H9 (cell line): ENCODE measurements at regions not wholly inside any gene's neighbourhood (a gene's known extent, or its start where the extent isn't known, plus 50 kb on each side); places are given as distances from the start of the nearest gene placed in this dataset.

Experiments
- DNase-seq: peaks from one replicate; pipeline ENCODE4 v3.0.0-alpha.2; 2017
- H2AFZ ChIP-seq: one replicate; pipeline ENCODE4 v1.6.1; 2013; ENCODE audit warnings: mild to moderate bottlenecking, low read length, control low read depth, moderate library complexity
- H2AK5ac ChIP-seq: 2 replicates; pipeline ENCODE4 v1.6.1; 2013; ENCODE audit warnings: low read length, control low read depth, mixed read lengths; ENCODE audit not compliant: insufficient read length
- H2BK120ac ChIP-seq: one replicate; pipeline ENCODE4 v1.6.1; 2013; ENCODE audit warnings: low read depth, mild to moderate bottlenecking, low read length, control low read depth, inconsistent platforms; ENCODE audit not compliant: poor library complexity, severe bottlenecking
- H2BK12ac ChIP-seq: 2 replicates; pipeline ENCODE4 v1.6.1; 2013; ENCODE audit warnings: low read length, control low read depth, mixed read lengths, low read depth; ENCODE audit not compliant: insufficient read length
- H2BK15ac ChIP-seq: 2 replicates; pipeline ENCODE4 v1.6.1; 2013; ENCODE audit warnings: low read depth, low read length, control low read depth
- H2BK20ac ChIP-seq: one replicate; pipeline ENCODE4 v1.6.1; 2013; ENCODE audit warnings: low read depth, mild to moderate bottlenecking, low read length, control low read depth, inconsistent platforms; ENCODE audit not compliant: poor library complexity, severe bottlenecking
- H2BK5ac ChIP-seq: 2 replicates; pipeline ENCODE4 v1.6.1; 2013; ENCODE audit warnings: low read length, control low read depth, mixed read lengths; ENCODE audit not compliant: insufficient read length
- H3K14ac ChIP-seq: 2 replicates; pipeline ENCODE4 v1.6.1; 2013; ENCODE audit warnings: low read length, control low read depth; ENCODE audit not compliant: insufficient read depth
- H3K18ac ChIP-seq: 2 replicates; pipeline ENCODE4 v1.6.1; 2013; ENCODE audit warnings: low read depth, mild to moderate bottlenecking, mixed read lengths, low read length, control low read depth; ENCODE audit not compliant: insufficient read length
- H3K23ac ChIP-seq: 2 replicates; pipeline ENCODE4 v1.6.1; 2013; ENCODE audit warnings: low read length, control low read depth, mixed read lengths, low read depth; ENCODE audit not compliant: insufficient read length
- H3K23me2 ChIP-seq: 2 replicates; pipeline ENCODE4 v1.6.1; 2013; ENCODE audit warnings: low read depth, mild to moderate bottlenecking, mixed read lengths, low read length, control low read depth; ENCODE audit not compliant: insufficient read length, poor library complexity, severe bottlenecking
- H3K27ac ChIP-seq: 2 replicates; pipeline ENCODE4 v1.5.1; 2013; ENCODE audit warnings: low read length, control low read depth, mixed read lengths, low read depth; ENCODE audit not compliant: insufficient read length
- H3K27me3 ChIP-seq: 2 replicates; pipeline ENCODE4 v1.6.1; 2013; ENCODE audit warnings: low read length, control low read depth, inconsistent platforms; ENCODE audit not compliant: insufficient read depth
- H3K4ac ChIP-seq: 2 replicates; pipeline ENCODE4 v1.6.1; 2013; ENCODE audit warnings: low read depth, mild to moderate bottlenecking, control low read depth, inconsistent platforms, low read length, moderate library complexity
- H3K4me1 ChIP-seq: 2 replicates; pipeline ENCODE4 v1.6.1; 2013; ENCODE audit warnings: low read length, control low read depth, inconsistent platforms; ENCODE audit not compliant: insufficient read depth
- H3K4me2 ChIP-seq: 2 replicates; pipeline ENCODE4 v1.6.1; 2013; ENCODE audit warnings: low read length, control low read depth, mixed read lengths; ENCODE audit not compliant: insufficient read length, insufficient read depth
- H3K56ac ChIP-seq: 2 replicates; pipeline ENCODE4 v1.6.1; 2013; ENCODE audit warnings: low read depth, mild to moderate bottlenecking, mixed read lengths, low read length, control low read depth; ENCODE audit not compliant: insufficient read length
- H3K79me1 ChIP-seq: 2 replicates; pipeline ENCODE4 v1.6.1; 2013; ENCODE audit warnings: low read depth, mild to moderate bottlenecking, moderate library complexity, low read length, control low read depth, inconsistent platforms; ENCODE audit not compliant: insufficient read depth, poor library complexity, severe bottlenecking
- H3K79me2 ChIP-seq: 2 replicates; pipeline ENCODE4 v1.6.1; 2013; ENCODE audit warnings: low read length, control low read depth, inconsistent platforms; ENCODE audit not compliant: insufficient read depth
- H3K9ac ChIP-seq: 2 replicates; pipeline ENCODE4 v1.6.1; 2013; ENCODE audit warnings: low read length, control low read depth, mixed read lengths; ENCODE audit not compliant: insufficient read length; ENCODE audit errors: extremely low read depth
- H3K9me3 ChIP-seq: one replicate; pipeline ENCODE4 v1.6.1; 2013; ENCODE audit warnings: low read depth, low read length, inconsistent platforms; ENCODE audit not compliant: control insufficient read depth
- H3T11ph ChIP-seq: one replicate; pipeline ENCODE4 v1.6.1; 2013; ENCODE audit warnings: mild to moderate bottlenecking, low read length, control low read depth, inconsistent platforms
- H4K20me1 ChIP-seq: one replicate; pipeline ENCODE4 v1.6.1; 2013; ENCODE audit not compliant: control insufficient read depth, insufficient read length, insufficient read depth
- H4K5ac ChIP-seq: 2 replicates; pipeline ENCODE4 v1.6.1; 2013; ENCODE audit warnings: low read depth, mild to moderate bottlenecking, mixed read lengths, low read length, control low read depth; ENCODE audit not compliant: insufficient read length
- H4K8ac ChIP-seq: replicated peaks from 2 replicates; pipeline ENCODE4 v1.6.1; 2013; ENCODE audit warnings: low read length, control low read depth, mixed read lengths, low read depth; ENCODE audit not compliant: insufficient read length
- H4K91ac ChIP-seq: 2 replicates; pipeline ENCODE4 v1.6.1; 2013; ENCODE audit warnings: low read depth, mild to moderate bottlenecking, moderate library complexity, mixed read lengths, low read length, control low read depth; ENCODE audit not compliant: insufficient read length
- H3K27ac Mint-ChIP-seq, 3 experiments: 2 replicates in 2 of 3; 3 replicates in 1 of 3; pipeline ENCODE4 v1.8.0; 2020 to 2021; ENCODE audit warnings: mixed read lengths in 3 of 3, mild to moderate bottlenecking in 1 of 3, moderate library complexity in 1 of 3
- H3K27me3 Mint-ChIP-seq: 2 replicates; pipeline ENCODE4 v1.8.0; 2021; ENCODE audit warnings: low read depth, mild to moderate bottlenecking, moderate library complexity, mixed read lengths
- H3K36me3 Mint-ChIP-seq, 3 experiments: 2 replicates in 2 of 3; 3 replicates in 1 of 3; pipeline ENCODE4 v1.8.0; 2020 to 2021; ENCODE audit warnings: low read depth in 3 of 3, mixed read lengths in 3 of 3; ENCODE audit not compliant: insufficient read depth in 1 of 3
- H3K4me1 Mint-ChIP-seq, 2 experiments: 2 replicates each; pipeline ENCODE4 v1.8.0; 2020; ENCODE audit warnings: mixed read lengths in 2 of 2
- H3K4me3 Mint-ChIP-seq, 2 experiments: 2 replicates in 1 of 2; 3 replicates in 1 of 2; pipeline ENCODE4 v1.8.0; 2020 to 2021; ENCODE audit warnings: mild to moderate bottlenecking in 2 of 2, mixed read lengths in 2 of 2, moderate library complexity in 1 of 2
- H3K9me3 Mint-ChIP-seq, 2 experiments: 2 replicates in 1 of 2; 3 replicates in 1 of 2; pipeline ENCODE4 v1.8.0; 2020; ENCODE audit warnings: mild to moderate bottlenecking in 2 of 2, mixed read lengths in 2 of 2, moderate library complexity in 1 of 2
- WGBS: extraction: QIAGEN DNeasy Blood & Tissue Kit; methylation state at CpG from one replicate; pipeline ENCODE4 v1.1.7; 2013; ENCODE audit warnings: missing lambda C conversion rate, low lambda C conversion rate, mixed read lengths; ENCODE audit not compliant: insufficient read length; ENCODE audit errors: extremely low coverage; 5-methylcytosine and 5-hydroxymethylcytosine counted together
- TF ChIP-seq, protein P1 (sequence below): fragments of 200-600 bp; sonication (generic); conservative IDR thresholded peaks from 3 replicates; pipeline ENCODE4 v1.8.0; 2021; ENCODE audit warnings: antibody characterized with exemption, mild to moderate bottlenecking

DNA sequence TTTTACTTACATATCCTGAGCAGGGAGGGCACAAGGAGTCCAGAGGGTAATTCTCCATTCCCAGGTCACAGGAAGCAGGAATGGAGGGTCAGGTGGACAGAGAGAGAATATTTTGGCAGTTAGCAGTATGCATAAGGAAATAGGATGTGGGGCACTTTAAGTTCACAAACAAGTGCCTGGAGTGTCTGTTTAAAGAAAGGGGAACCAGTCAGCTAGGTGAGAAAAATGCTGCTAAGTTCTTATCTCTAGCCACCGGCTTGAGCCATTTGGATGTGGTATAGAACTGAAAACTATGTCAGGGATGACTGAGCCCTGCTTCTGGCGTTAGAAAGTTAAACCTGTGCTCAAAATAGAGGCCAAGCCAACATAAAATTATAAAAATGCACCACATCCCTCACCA, 739.7 kb upstream of the NCAM2 start:
- no peaks in the 10 kb centered on the region for H3K27me3 ChIP-seq
- Mint-ChIP-seq H3K27me3 (no peaks in the 10 kb centered on the region), H3K4me1 (peaks cover 0 to 3% of the 10 kb centered on the region in 2 experiments; a peak in 2 of 4 replicates), H3K36me3 (no peaks in the 10 kb centered on the region), H3K27ac (peak overlapping the region in 2 of 3 experiments; percentile 7 to 74; a peak in 2 of 7 replicates), H3K4me3 (no peak overlapping the region), H3K9me3 (no peaks in the 10 kb centered on the region)
- no peaks in the 10 kb centered on the region for H3K9me3 ChIP-seq
- WGBS, result no CpG with 5 or more reads among the region's 2 CpGs
- H4K91ac ChIP-seq, result no peak overlapping the region
- no peak overlapping the region for H2BK15ac ChIP-seq
- H3K4ac ChIP-seq, result no peak overlapping the region
- H2AFZ ChIP-seq, result no peak overlapping the region
- DNase-seq, result no peak
- no peak overlapping the region for H3K27ac ChIP-seq
- no peak overlapping the region for H4K5ac ChIP-seq
- H3T11ph ChIP-seq, result no peak overlapping the region
- H3K79me1 ChIP-seq, result no peaks in the 10 kb centered on the region
- no peak overlapping the region for H3K4me2 ChIP-seq
- no peak overlapping the region for H2BK5ac ChIP-seq
- no peak overlapping the region for H3K18ac ChIP-seq
- no peak overlapping the region for H2BK12ac ChIP-seq
- H2BK120ac ChIP-seq, result no peak overlapping the region
- H4K20me1 ChIP-seq, result no peaks in the 10 kb centered on the region
- H3K4me1 ChIP-seq, result no peaks in the 10 kb centered on the region
- no peak overlapping the region for H4K8ac ChIP-seq
- no peak overlapping the region for H3K56ac ChIP-seq
- TF ChIP-seq, protein P1, sequence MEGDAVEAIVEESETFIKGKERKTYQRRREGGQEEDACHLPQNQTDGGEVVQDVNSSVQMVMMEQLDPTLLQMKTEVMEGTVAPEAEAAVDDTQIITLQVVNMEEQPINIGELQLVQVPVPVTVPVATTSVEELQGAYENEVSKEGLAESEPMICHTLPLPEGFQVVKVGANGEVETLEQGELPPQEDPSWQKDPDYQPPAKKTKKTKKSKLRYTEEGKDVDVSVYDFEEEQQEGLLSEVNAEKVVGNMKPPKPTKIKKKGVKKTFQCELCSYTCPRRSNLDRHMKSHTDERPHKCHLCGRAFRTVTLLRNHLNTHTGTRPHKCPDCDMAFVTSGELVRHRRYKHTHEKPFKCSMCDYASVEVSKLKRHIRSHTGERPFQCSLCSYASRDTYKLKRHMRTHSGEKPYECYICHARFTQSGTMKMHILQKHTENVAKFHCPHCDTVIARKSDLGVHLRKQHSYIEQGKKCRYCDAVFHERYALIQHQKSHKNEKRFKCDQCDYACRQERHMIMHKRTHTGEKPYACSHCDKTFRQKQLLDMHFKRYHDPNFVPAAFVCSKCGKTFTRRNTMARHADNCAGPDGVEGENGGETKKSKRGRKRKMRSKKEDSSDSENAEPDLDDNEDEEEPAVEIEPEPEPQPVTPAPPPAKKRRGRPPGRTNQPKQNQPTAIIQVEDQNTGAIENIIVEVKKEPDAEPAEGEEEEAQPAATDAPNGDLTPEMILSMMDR, result no peak
- H3K14ac ChIP-seq, result no peak overlapping the region
- H3K23ac ChIP-seq, result no peak overlapping the region
- no peak overlapping the region for H3K9ac ChIP-seq
- no peaks in the 10 kb centered on the region for H3K79me2 ChIP-seq
- no peak overlapping the region for H2BK20ac ChIP-seq
- H2AK5ac ChIP-seq, result no peak overlapping the region
- no peaks in the 10 kb centered on the region for H3K23me2 ChIP-seq
